GM21390 (cell line): ENCODE measurements at regions not wholly inside any gene's neighbourhood (a gene's known extent, or its start where the extent isn't known, plus 50 kb on each side); places are given as distances from the start of the nearest gene placed in this dataset.

ENCODE experiments used
- ATAC-seq: cut with Tn5 transposase; IDR thresholded peaks from one replicate; pipeline ENCODE4 v1.9.1; 2021; ENCODE audit not compliant: unreplicated experiment

DNA sequence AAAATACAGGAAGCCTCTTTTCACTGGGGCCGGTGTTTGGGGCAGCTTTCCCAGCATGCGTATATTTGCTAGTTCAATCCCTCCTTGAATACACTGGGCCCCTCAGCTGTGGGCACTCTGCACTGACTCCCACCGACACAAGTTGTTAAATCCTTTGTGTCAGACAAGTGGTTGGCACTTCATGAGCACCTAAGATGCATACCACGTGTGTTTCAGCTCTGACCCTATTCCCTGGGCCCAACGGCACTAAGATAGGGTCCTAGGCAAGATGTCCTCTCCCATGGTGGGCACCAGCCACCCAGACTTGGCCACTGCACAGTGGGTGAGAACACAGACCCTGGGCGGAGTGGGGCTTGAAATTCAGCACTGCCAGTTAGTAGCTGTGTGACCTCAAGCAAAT lies 173.8 kb downstream of the BCL11B start:
- no peak for ATAC-seq

DNA sequence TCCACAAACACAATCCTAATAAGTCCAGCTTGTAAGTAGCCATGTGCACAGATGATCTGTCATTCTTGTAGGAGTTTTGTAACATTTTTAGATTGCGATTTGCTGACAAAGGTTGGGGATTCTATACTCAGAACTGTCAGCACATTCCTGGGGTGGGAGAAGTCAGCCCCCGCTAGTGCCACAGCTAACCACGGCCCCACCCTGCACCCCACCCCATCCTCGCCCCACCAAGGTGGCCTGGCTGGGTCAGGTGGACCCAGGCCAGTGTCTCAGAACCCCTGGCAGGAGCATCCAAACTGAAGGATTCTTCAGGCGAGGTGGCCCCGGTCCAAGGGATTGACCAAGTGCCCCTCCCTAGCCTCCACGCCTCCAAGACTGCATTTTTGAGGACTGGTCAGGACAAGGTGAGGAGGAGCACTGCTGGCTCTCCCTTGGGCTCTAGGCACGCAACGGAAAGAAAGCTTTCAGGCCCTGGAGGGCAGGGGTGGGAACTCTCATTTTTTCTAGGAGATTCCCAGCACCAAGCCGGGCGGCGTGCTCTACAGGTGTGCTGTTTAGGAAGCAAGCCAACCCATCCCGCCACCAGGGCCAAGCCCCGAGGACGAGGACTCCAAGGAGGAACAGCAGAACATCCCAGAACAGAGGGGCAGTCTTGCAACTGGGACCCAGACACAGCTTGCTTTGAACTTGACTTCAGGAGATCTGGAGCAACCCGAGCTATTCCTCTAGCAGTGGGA lies 172.8 kb downstream of the BCL11B start:
- no peak for ATAC-seq

DNA sequence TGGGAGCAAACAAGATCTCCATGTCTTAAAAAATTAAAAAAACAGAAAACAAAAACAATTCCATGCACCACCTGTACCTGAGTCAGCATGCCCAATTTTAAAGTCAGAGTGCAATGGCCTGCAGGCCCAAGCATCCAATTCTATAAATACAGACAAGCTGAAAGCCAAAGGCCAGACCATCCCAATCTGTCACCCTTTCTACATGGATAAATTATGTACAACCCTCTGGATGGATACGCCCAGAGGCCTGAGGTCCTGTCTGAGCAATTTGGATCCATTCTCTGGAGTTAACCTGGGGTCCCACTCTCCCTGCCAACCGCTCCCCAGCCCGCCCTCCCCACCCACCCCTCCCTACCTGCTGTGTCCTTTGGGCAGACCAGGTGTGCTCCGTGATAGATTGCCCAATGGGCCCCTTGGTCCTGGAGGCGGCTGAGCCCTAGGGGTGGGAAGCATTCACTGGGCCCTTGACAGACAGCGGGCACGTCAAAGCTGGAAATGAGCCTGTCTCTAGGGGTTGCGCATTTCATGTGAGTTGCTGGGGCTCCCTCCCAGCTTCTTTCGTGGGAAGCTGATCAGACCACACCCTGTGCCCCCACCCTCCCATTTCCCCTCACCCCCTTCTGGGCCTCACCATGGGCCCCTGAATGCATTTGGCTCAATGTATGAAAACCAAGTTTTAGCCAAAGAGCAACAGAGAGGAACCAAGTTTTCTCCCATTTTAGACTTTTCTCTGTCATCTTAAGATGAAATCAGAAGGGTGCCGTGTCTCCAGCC lies 171.3 kb downstream of the BCL11B start:
- no peak for ATAC-seq

GRCh38 chr14:99101855-99102461 lies 170.0 kb downstream of the BCL11B start:
- ATAC-seq: no peak

DNA sequence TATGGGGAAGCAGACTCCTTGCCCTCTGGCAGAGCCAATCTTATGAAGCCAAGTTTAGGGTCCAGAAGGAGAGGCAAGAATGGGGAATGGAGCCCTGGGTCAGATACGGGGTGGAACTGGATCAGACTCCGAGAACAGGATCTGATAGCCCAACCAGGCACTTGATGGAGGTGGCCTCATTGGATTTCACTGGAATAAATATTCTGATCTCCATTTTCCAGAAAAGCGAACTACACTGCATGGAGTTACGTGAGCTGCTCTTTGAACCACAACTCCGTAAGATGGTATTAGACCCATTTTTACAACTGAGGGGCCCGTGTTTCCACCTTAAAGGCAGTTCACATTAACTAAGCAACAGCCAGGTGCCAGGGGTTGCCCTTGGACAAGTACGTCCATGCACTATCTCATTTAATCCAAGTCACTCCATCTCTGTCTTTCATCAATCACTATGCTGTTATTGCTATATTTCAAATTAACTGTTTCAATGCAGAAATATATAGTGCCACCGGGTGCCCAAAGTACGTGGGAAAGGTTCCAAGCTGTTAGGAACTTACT lies 155.2 kb downstream of the BCL11B start:
- no peak for ATAC-seq

DNA sequence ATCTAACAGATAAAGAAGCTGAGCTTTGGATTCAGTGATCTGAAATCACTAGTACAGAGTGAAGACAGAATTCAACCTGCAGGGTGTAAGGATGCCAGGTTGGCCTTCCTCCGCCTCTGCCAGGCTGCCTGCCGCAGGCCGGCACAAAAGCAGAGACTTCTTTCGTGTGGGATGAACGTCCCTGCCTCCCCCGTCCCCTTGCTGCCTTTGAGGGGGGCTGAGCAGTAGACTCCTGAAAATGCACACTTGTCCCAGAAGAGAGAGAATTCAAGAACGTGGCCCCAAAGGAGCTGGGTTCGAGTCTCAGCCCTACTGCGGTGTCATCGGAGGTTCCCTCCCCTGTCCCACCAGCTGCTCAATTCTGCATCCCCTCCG lies 154.3 kb downstream of the BCL11B start:
- ATAC-seq: no peak

DNA sequence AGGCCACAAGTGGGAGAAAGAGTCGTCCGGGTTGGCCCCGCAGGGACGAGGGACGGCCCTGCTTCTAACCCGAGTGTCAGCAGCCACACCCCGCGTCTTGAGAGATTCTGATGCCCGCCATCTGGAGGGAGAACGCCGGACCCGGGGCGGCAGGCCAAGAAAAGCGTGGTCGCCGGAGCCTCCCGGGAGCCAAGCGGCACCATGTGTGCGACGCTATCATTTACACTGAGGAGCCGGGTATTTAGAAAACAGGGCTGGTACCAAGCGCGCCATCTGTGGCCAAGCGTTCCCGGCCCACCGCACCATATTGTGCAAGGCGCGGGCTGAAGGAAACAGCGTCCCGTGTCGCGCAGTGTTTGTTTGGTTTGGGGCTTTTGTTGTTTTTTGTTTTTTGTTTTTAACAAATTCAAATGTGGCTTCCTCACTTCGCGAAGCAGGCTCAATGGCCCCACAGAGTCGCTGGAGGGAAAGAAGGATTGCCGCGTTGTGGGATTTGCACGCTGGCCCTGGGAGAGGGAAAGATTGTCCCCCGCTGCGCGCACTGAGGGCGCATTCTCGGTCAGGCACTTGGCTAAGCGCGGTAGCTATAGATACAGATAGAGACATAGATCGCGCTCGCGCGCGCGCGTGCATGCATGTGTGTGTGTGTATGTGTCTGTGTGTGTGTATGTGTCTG lies 153.8 kb downstream of the BCL11B start:
- no peak for ATAC-seq

GRCh38 chr14:99118946-99119345 lies 153.1 kb downstream of the BCL11B start:
- no peak for ATAC-seq
